Dermis blood vessel endothelial cell (primary cell): ENCODE measurements at regions not wholly inside any gene's neighbourhood (a gene's known extent, or its start where the extent isn't known, plus 50 kb on each side); places are given as distances from the start of the nearest gene placed in this dataset.
A peak's percentile ranks its signal among the peaks of the same experiment; 100 is the strongest.

ENCODE experiments used
- DNase-seq: peaks from one replicate; pipeline ENCODE4 v3.0.0; 2010

DNA sequence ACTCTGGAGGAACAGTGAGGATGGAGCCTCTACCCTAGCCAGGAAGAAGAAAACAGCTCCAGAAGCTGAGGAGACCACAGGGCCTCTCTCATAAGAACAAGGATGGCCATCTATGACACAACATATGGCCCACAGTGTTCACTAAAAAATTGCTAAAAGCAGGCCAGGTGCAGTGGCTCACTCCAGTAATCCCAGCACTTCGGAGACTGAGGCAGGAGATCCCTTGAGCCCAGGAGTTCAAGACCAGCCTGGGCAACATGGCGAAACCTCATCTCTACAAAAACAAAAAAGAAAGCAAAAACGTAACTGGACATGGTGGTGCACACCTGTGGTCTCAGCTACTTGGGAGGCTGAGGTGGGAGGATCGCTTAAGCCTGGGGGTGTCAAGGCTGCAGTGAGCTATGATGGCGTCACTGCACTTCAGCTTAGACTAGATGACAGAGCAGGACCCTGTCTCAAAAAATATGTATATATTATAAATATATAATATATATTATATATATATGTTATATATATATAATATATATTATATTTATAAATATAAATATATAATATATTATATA is 103.1 kb downstream of the TOMM20 start:
- no peak for DNase-seq

DNA sequence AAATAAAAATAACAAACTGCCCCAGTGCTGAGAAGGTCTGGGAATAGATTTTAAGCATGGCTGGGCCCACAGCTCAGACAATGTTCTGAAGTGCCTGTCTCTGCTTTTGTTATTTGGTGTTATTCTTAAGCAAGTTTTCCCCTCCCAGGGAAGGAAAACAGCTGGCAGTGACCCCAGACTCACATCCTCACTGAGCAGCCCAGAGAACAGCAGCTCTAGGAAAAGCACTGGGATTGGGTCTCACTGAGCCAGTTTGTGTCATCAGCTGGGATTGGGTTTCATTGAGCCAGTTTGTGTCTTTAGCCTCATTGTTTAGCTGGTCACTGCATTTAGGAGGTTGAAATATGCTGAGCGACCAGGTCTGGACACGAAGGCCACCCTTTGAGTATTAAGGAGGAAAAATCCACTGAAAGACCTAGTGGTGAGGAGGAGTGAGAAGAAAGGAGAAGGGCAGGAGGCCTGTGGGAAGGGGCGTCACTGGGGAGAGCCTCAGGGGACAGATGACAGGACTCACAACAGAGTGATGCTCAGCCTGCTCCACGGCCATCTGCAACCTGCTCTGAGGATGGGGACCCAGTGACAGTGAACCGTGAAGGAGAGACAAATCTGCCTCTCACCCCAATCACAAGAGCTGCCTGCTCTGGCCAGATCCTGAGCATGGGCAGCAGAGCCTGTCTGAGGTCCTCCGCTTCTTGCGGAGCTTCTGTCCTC is 103.8 kb downstream of the TOMM20 start:
- peak; percentile 33 for DNase-seq

DNA sequence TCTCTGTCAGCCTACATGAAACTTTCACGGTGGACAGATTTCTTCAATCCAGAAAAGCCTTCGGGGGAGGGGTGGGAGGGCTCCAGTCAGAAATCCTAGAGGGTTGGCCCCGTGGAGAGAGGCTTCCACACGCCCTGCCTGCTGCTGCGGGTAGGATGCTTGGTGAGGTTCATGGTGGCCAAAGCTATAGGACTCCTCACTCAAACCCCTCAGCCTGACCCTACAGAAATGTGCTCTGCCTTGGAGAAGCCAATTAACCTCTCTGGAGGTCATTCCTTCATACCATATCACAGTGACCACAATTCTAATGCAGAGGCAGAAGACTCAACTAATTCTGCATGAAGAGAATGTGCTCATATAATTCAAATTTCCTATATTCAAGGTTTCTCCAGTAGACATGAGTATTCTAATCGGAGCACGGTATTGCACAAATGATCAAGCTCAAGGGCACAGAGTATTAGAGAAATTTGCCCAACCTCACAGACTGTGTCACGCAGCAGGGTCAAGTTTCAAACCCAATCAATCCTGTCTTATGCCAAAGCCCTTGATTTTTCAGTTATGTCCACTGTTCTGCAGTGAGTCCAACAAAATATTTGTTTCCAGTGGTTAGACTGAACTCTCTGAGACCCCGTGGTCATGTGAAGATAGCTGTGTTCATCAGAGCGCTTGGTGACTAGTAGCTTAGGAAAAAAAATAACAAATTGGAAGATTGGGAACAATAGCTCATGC is 104.8 kb downstream of the TOMM20 start:
- DNase-seq: no peak

DNA sequence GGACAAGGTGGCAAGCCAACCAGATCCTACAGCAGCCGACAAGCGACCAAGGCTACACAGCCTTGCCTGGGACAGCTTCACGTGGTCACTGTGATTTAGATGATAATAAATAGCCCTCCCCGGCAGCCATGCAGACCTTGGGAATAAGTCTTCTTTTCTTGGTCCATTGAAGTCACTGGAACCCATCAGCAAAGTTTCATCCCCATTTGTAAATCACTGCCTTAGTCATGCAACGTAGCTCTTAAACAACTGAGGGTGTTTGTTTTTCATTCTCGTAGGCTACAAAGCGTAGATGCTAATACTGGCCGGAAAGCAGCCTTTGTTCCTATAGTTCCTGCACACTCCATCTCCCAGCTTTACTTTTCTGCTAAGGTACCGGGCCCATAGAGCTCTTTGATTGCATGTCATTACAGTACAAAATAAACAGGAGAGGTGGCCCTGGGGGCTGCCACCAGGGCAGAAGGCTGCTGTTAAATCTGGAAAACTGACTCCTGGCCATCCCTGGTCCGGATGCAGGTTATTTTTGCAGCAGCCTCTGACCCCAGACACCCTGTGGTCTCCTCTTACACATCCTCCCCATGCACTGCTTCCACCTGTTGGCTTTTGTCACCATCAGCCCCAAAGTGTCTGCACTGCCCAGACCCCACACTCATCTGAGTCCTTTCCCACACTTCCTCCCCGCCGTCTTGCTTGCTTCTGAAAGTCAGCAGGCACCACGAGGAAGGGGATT is 105.5 kb downstream of the TOMM20 start:
- DNase-seq: peak; percentile 65

DNA sequence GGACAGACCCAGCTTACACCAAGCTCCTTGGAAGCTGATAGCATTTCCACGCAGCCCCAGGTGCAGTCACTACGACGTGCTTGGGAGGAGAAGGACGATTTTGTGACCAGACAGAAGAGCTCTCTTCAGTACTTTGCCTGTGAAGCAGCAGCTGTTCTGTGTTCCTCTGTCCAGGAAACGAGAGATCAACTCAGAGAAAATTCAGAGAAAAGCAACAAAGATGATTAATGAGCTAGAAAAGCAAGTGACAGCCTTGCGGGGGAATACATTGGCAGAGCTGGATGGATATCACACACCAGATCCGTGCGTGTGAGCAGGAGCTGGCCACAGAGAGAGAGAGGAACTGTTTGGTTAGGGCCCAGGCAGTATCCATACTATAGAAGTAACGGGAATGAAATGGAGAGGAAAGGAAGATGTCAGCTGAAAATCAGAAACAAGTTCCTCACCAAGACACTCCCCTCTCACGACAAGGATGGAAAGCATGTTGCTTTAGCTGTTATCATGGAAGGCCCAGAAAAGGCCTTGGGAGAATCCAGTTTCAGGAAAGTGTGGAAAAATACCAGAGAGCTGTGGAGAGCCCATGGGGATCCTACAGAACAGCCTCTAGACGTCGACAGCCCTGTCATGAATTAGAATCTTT is 106.2 kb downstream of the TOMM20 start:
- DNase-seq: no peak

DNA sequence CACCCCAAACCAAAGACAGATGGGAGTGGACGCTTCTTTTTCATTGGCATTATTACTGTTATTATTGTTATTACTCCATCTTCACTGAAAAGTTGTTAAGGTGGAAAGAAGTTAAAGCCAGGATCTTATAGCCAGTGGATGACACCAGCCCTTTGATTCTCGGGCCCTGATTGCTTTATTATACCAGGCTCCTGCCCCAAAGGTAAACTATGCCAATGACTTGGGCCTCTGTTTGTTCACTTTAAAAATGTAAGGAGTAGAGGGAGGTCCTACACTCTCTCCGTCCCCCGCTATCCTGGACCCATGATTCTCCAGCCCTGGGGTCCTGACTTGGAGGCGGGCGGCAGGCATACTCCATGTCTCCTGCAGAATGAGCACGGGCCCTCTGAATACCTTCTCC is 106.8 kb downstream of the TOMM20 start:
- no peak for DNase-seq

DNA sequence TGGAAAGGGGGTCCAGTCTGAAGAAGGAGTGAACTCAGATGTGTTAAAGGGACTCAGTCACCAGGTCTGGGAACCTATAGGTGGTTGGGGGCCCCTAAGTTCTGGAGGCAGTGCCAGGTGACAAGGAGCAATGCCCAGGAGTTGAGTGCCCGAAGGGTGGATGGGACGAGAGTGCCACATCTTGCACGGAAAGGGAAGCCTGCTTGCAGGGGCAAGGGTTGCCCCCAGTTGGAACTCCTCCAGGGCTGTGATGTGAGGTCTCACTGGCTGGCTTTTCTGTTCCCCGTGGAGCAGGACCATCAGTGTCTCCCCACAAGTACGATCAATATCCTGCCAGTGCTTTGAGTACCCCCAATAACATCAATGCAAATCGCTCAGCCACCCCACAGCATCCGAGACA is 107.3 kb downstream of the TOMM20 start:
- no peak for DNase-seq

DNA sequence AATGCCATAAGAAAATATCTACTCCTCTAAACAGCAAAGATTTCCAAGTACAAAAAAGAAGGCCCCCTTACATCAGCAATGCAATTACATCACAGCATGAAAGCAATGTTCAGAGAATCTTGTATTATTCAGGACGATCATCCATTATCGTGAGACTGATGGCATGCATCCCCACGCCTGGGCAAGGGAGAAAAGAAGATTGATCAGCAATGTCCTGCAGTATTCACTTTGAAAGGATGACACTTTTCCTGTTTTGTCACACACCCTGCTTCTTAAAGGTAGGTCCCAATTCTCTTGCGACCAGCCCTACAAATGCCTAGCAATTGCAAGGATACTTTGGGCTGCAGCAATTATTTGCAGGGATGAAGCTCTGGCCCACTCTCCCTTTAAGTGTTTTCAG is 108.7 kb downstream of the TOMM20 start:
- no peak for DNase-seq

DNA sequence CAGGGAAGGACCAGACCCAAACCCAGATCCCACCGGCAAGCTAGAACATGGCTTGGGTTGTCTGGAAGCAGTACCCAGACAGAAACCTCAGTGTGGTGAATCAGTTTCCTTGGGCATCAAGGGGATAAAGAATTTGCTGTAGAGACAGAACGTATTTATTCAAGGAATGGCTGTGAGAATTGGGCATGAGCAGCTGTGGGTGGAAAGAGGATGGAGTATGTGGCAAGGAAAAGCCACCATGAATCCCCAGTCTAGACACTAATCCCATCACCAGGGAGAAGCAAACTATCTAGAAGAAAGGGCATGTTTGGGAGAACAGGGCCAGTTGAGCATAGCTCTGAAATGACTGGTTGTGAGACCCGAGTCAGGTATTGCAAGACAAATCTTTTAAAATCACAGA is 109.2 kb downstream of the TOMM20 start:
- DNase-seq: no peak

DNA sequence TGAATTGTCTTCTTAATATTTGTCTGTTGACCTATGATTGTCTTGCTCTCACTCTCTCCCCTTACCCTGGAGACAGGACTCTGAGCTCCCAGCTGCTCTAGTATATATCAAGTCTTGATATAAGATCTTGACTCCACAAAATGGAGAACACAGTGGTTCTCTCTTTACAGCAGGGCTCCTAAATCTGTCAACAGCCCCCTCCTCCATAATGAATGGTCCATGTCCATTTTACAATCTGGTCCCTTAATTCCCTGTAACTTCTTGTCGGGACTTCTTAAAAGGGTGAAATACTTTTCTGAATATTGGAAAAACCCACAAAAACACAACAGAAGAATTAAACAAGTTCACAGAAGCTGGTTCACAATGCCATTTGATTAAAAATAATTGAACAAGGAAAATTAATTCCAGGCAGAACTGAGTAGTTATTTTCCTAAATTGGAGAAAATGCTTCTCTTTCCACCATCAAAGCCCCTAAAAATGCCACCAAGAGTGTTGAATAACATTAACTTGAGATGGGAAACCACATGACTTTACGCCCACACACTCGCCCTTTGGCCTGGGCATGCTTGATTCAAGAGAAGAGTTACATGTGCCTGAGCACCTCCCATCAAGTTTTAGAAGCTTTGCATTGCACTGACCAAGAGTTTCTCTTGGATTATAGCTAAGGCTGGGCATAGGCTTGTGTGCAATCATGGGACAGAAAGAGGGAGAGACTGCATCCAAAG is 109.8 kb downstream of the TOMM20 start:
- DNase-seq: no peak

DNA sequence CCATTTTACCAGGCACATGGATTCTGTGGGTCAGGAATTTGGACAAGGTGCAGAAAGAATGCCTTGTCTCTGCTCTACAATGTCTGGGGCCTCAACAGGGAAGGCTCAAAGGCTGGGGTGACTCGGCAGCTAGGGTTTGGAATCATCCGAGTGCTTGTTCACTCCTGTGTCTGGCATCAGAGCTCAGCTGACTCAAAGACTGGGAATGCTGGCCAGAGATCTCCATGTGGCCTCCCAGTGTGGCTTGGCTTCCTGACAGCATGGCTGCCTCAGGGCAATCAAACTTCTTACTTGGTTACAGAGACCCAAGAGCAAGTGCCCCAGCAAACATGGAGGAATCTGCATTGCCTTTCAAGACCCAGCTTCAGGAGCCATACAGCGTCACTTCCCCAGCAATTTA is 110.5 kb downstream of the TOMM20 start:
- DNase-seq: no peak

DNA sequence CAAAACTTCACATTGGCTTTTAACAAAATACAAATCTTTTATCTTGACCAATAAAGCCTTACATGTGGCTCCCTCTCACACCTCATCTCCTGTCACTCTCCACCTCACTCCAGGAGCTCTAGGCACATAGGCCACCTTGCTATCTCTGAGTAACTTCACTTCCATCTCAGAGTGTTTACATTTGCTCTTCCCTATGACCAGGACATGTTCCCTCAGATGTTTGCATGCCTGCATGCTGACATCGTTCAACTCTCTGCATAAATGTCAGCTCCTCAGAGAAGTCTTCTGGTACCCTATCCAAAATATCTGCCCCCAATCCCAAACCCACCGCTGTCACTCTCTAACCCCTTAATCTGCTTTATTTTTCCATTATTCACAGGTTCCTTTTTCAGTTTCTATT is 110.9 kb downstream of the TOMM20 start:
- no peak for DNase-seq

DNA sequence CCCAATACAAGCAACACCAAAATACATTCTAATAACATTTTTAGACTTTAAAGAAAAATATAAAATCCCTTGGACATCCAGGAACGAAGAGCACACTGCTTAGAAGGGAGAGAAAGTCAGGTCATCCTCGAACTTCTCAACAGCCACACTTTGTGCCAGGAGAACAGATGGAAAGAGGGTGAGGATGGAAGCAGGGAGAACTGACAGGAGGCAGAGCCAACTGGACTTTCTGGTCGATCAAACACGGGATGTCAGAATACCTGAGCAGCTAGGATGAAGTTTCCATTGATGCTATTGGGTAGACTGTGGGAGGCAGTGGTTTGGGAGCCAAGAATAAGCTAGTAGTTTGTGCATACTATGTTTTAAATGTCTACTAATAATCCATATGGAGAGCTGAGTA is 111.4 kb downstream of the TOMM20 start:
- no peak for DNase-seq

DNA sequence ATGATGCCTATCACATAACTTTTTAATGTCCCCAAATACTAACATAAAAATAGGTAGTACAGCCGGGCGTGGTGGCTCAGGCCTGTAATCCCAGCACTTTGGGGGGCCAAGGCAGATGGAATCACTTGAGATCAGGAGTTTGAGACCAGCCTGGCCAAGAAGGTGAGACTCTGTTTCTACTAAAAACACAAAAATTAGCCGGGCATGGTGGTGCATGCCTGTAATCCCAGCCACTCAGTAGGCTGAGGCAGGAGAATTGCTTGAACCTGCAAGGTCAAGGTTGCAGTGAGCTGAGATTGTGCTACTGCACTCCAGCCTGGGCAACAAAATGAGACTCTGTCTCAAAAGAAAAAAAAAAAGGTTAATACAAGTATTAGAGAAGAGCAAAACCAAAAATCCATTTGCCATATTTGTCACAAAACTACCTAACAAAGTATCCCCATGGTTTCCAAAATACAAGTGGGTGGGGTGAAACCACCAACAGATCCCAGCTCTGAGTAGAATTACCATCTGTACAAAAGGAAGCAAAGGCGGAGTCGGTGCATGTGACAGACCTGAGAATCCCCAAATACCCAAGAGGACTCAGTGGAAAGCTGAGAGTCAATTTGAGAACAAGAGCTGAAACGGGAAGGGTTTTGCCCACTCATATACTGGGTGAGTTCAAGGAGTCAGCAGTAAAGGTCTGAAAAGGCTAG is 113.2 kb downstream of the TOMM20 start:
- no peak for DNase-seq

DNA sequence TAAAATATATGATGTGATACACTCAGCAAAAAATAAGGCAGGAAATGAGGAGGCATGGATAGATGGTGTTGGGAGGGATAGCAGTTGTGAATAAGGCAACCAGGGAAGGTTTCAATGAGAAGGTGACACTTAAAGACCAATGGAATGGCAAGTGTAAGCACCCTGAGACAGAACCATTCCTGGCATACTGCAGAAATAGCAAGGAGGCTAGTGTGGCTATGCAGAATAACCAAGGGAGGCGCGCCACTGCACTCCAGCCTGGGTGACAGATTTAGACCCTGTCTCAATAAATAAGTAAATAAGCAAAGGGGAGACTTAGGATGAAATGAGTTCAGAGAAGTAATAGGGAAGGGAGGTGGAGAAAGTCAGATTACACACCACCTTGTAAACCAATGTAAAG is 113.9 kb downstream of the TOMM20 start:
- no peak for DNase-seq

DNA sequence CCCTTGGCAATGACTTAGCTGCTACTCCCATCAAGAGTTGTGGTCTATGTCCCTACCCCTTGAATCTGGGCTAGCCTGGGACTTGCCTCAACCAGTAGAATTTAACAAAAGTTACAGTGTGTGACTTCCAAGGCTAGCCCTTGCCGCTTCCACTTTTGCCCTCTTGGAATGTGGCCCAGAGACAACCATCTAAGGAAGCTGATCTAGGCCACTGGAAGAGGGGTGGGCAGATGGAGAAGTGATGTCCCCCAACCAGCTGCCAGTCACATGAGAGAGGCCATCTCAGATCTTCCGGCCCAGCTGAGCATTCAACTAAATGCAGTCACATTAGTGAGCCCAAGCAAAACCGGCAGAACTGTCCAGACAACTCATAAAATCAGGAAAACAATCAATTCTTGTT is 115.1 kb downstream of the TOMM20 start:
- no peak for DNase-seq

DNA sequence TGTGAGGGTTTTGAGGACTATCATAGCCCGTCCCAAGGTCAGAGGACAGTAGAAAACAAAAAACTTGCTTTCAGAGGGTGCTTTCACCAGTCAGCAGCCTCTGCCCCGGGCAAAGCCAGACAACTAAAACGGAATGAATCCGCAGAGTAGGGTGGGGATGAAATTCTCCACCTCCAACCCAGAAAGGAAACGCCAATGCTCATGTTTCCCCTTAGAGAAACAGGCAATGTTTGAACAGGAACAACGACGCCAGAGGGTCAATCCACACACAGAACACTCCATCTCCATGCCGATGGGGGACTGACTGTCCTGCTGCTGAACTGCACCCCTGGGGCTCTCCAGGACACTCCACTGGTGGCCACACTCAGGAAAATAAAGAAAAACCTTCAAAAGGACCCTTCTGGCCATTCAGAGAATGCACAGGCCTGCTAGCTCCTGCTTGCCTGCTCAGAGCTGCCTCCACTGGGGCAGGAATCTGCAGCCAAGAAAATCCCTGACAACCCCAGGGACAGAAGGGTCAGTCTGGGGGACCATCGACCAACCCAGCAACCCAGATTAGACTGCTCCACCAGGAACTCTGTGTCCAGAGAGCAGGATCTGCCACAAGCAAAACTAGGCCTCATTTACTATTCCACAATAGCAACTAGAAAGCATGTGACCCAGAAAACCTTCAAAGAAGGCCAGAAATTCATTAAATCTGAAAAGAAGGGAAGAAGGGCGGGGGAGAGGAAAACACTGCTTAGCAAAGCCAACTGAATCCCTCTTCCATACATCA is 116.0 kb downstream of the TOMM20 start:
- DNase-seq: peak; percentile 41

DNA sequence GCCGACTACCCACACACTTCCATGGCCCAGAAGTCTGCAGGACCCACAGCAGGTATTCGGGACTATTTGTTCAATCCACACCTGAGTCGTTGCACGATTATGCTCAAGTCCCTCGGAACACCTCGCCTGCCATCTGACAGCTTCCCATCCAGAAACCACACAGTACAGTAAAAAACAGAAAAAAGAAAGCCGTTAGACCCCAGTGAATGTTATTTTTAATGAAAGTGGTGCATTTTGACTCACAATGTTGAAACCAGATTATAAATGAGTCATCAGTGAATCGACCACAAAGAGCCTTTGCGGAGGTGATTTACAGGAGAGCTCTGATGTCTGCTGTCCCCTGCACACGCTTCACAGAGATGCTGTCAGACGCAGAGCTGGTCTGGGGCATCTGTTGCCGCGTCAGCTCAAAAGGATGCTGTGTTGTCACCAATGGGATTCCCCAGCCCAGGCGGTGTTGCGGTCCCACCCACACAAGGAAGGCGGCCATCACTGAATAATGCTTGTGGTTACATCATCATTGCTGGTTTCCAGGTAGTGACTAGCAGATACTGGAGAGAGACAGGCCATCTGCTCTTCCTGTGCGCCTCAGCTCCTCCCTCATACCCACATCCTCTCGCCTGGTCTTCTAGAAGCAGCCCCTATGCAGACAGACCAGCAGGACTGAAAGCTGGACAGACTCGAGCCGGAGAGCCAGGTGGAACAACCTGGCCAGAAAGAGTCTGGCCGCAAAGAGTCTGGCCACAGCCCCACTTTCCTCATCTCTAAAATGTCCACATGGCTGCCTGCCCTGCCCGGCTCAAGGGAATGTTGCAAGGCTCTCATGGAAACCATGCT is 116.8 kb downstream of the TOMM20 start:
- DNase-seq: peak; percentile 88

DNA sequence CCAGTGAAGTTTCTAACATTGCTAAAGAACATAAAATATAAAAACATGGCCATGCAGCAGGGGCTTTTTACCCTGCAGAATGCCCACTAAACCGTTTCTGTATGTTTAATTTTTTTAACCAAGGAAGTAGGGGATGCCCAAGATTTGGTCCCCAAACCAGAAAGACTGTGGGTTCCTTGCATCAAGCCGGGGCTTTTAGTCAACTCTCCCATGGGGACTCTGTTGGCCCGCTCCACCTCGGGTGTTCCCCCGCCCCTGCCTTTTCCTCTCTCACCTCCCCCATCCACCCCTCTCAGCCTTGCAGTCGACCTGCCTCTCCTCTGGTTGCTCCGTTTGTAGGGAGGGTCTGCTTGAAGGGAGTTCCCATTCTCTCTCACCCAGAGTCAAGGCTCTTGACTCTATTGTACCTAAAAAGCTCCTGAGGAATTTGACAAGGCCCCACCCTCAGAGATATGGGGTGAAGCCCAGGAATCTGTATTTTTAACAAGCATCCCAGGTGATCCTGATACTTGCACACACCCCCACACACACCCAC is 117.5 kb downstream of the TOMM20 start:
- no peak for DNase-seq
